Activated CD4-positive, alpha-beta T cell treated with anti-CD3 and anti-CD28 coated beads, Interleukin-2, amount 10 ng/mL, durations not matched to agents 24 days and 14 days (primary cell): ENCODE measurements at regions not wholly inside any gene's neighbourhood (a gene's known extent, or its start where the extent isn't known, plus 50 kb on each side); places are given as distances from the start of the nearest gene placed in this dataset.

ENCODE experiments used
- DNase-seq: peaks from one replicate; pipeline ENCODE4 v3.0.0; 2022
- H3K27ac Mint-ChIP-seq: one replicate; pipeline ENCODE4 v1.8.0; 2022; ENCODE audit warnings: mild to moderate bottlenecking, mixed read lengths
- H3K27me3 Mint-ChIP-seq: one replicate; pipeline ENCODE4 v1.8.0; 2022; ENCODE audit warnings: mixed read lengths
- H3K36me3 Mint-ChIP-seq: one replicate; pipeline ENCODE4 v1.8.0; 2022; ENCODE audit warnings: low read depth, mild to moderate bottlenecking, mixed read lengths
- H3K4me1 Mint-ChIP-seq: one replicate; pipeline ENCODE4 v1.8.0; 2021; ENCODE audit warnings: mixed read lengths
- H3K4me3 Mint-ChIP-seq: one replicate; pipeline ENCODE4 v1.8.0; 2022; ENCODE audit warnings: mild to moderate bottlenecking, moderate library complexity, mixed read lengths
- H3K9me3 Mint-ChIP-seq: one replicate; pipeline ENCODE4 v1.8.0; 2021; ENCODE audit warnings: mixed read lengths
- intact Hi-C: fragments of 100-400 bp; cut with micrococcal nuclease; formaldehyde crosslinking; loops from one replicate; pipeline ENCODE4 v1.15.1; 2023

DNA sequence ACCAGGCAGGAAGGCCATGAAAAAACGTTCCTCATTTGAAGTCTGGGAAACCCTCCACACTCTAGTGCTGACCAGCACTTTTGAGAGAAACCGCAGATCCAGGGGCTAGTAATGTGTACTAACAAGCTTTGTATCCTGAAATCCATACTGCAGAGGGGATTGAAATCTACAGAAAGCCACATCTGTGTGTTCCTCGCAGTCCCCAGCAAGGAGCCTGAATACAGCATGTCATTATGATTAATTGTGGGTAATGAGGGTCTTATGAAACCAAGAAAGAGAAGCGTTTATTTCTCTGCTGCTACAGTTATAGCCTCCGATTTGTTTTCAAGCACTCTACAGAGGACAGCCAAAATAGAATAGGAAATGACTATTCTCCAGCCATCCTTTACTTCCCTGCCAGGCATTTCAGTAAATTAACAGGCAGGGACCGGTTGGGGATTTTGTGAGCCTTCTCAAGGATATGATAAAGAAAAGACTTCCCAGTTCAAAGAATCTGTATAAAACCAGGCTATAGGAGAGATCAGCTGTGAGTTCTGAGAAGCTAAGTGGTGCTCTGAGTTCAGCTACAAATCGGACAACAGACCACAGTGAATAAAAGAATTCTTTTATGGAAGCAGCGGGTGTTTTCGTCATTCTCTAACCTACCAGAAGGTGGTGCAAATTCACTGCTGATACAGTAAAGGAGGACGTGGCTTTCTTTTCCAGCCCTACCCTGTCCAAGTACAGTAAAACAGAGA lies 133.4 kb downstream of the INSIG2 start:
- no peaks in the 10 kb centered on the region for H3K36me3 Mint-ChIP-seq
- peak overlapping the region; percentile 10 for H3K4me3 Mint-ChIP-seq
- peaks cover 70% of the 10 kb centered on the region for H3K27me3 Mint-ChIP-seq
- no peak overlapping the region for H3K27ac Mint-ChIP-seq
- DNase-seq, result peak; percentile 84
- intact Hi-C loops, result loop anchor here (1.0 to 2.0 kb wide), 3 partner anchors 175 to 953 kb away; no protein-coding TSS in a partner anchor
- no peaks in the 10 kb centered on the region for H3K9me3 Mint-ChIP-seq
- peaks cover 18% of the 10 kb centered on the region for H3K4me1 Mint-ChIP-seq

DNA sequence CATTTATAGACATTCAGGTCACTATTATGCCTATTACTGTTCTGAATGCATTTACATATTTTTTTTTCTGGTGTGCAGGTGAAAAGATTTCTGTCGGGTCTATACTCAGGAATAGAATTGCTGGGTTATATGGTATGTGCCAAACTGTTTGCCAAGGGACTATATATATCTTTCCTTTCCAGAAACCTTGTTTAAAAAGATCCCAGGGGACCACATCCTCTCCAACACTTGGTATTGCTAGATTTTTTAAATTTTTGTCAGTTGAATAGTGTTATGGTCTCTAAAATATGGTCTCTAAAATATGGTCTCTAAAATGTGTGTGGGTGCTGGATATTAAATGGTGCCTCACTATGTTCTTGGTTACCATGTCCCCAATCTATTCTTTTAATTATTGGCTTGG lies 131.3 kb downstream of the INSIG2 start:
- no peak overlapping the region for H3K27ac Mint-ChIP-seq
- no peaks in the 10 kb centered on the region for H3K36me3 Mint-ChIP-seq
- no peak for DNase-seq
- intact Hi-C loops, result no loop called here
- H3K4me1 Mint-ChIP-seq, result peaks cover 13% of the 10 kb centered on the region
- no peaks in the 10 kb centered on the region for H3K9me3 Mint-ChIP-seq
- H3K4me3 Mint-ChIP-seq, result no peak overlapping the region
- H3K27me3 Mint-ChIP-seq, result peaks cover 62% of the 10 kb centered on the region

DNA sequence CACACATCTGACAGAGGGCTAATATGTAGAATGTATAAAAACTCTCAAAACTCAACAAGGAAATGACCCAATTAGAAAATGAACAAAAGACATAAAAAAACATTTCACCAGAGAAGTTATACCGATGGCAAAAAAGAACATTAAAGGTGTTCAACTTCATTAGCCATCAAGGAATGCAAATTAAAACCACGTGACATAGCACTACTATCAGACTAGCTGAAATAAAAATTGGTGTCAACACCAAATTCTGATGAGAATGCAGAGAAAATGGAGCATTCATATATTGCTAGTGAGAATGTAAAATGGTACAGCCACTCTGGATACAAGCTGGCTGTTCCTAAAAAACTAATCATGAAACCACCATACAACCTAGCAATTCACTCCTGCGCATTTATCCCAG lies 128.0 kb downstream of the INSIG2 start:
- intact Hi-C loops, result no loop called here
- Mint-ChIP-seq H3K36me3 (no peaks in the 10 kb centered on the region), H3K27me3 (peaks cover 60% of the 10 kb centered on the region), H3K4me1 (no peaks in the 10 kb centered on the region), H3K27ac (no peak overlapping the region), H3K4me3 (no peak overlapping the region), H3K9me3 (no peaks in the 10 kb centered on the region)
- DNase-seq, result no peak

DNA sequence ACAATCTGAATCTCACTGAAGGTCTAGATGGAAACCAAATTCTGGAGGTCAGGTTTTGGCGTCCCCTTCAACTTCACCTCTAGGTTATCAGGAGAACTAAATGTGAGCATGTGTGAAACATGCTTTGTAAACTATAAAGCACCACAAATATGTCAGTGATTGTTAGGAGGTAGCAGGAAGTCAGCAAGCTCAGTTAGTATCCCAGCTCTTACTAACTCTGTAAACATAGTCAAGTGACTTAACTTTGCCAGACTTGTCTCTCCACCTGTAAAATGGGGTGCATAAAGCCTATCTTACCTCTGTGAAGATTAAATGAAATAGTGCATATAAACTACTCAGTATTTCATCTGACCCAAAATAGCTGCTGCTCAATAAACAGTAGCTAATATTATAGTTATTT lies 121.5 kb downstream of the INSIG2 start:
- no peaks in the 10 kb centered on the region for H3K36me3 Mint-ChIP-seq
- peaks cover 47% of the 10 kb centered on the region for H3K27me3 Mint-ChIP-seq
- H3K4me3 Mint-ChIP-seq, result no peak overlapping the region
- intact Hi-C loops, result no loop called here
- H3K9me3 Mint-ChIP-seq, result no peaks in the 10 kb centered on the region
- DNase-seq, result no peak
- H3K27ac Mint-ChIP-seq, result no peak overlapping the region
- H3K4me1 Mint-ChIP-seq, result no peaks in the 10 kb centered on the region

DNA sequence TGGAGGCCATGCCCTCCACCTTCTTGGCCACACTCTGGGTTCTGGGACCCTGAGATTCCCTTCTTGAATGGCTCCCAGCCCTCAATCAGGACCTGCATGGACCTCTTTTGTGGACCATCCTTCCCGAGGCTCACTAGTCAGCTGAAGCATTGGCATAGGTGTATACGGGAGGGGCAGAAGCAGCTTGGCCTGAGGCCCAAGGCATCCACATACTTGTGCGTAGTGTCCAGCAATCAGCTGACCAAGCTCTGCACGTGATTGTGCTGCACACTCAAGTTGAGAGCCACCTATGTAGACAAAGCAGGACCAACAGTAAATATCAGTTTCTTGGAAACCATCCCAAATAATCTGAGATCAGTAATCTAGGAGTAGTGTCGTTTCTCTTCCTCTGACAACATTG lies 119.6 kb downstream of the INSIG2 start:
- Mint-ChIP-seq H3K4me1 (peaks cover 2% of the 10 kb centered on the region), H3K36me3 (no peaks in the 10 kb centered on the region), H3K27me3 (peaks cover 40% of the 10 kb centered on the region), H3K4me3 (no peak overlapping the region), H3K9me3 (no peaks in the 10 kb centered on the region), H3K27ac (no peak overlapping the region)
- DNase-seq, result no peak
- intact Hi-C loops, result no loop called here

DNA sequence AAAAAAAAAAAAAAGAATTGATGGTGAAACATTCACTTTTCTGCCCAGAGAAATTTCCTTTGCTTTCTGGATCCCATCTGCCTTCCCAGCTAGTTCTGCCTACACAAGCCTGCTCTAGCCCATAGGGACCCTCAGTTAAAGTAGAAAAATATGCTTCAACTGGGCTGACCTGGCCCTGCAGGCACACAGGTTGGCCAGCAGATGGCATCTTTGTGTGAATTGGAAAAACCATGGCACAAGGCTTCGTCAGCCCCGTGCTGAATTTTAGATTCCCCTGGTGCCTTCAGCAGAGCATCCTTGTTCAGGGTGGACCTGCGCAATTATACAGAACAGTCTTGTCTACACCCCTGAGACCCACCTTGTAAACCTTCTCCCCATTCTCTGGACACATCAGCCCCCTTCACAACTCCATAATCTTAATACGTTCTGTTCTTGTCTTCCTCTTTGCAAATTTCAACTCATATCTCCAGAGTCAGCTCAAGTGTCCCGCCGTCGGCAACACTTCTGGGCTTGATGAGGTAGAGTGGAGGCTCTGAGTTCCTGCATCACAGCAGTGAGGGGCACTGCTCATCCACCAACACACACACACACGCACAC lies 114.5 kb downstream of the INSIG2 start:
- Mint-ChIP-seq H3K4me1 (peaks cover 8% of the 10 kb centered on the region), H3K36me3 (no peaks in the 10 kb centered on the region), H3K27ac (no peak overlapping the region), H3K4me3 (peak overlapping the region; percentile 6), H3K27me3 (peaks cover 12% of the 10 kb centered on the region), H3K9me3 (no peaks in the 10 kb centered on the region)
- peak; percentile 86 for DNase-seq
- intact Hi-C loops, result loop anchor here (2.0 kb wide), 1 partner anchor 156 kb away; no protein-coding TSS in a partner anchor

DNA sequence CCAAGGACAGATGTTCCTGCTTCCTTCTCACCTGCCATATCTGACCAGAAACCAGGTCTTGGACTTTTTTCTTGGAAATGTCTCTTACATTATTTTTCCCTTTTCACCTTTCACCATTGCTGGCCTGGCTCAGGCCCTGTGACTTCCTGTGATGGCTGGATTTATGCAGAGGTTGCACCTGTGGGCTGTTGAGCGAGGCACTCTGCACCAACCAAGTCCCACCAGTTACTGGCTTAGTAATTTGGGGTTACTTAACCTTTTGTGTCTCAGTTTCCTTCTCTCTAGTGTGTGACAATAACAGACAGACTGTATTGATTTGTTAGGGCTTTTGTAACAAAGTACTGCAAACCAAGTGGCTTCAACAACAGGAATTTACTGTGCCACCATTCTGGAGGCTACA lies 110.0 kb downstream of the INSIG2 start:
- Mint-ChIP-seq H3K36me3 (no peaks in the 10 kb centered on the region), H3K4me1 (peaks cover 9% of the 10 kb centered on the region), H3K9me3 (no peaks in the 10 kb centered on the region), H3K4me3 (no peak overlapping the region), H3K27me3 (peaks cover 6% of the 10 kb centered on the region), H3K27ac (no peak overlapping the region)
- DNase-seq, result no peak
- intact Hi-C loops, result no loop called here

DNA sequence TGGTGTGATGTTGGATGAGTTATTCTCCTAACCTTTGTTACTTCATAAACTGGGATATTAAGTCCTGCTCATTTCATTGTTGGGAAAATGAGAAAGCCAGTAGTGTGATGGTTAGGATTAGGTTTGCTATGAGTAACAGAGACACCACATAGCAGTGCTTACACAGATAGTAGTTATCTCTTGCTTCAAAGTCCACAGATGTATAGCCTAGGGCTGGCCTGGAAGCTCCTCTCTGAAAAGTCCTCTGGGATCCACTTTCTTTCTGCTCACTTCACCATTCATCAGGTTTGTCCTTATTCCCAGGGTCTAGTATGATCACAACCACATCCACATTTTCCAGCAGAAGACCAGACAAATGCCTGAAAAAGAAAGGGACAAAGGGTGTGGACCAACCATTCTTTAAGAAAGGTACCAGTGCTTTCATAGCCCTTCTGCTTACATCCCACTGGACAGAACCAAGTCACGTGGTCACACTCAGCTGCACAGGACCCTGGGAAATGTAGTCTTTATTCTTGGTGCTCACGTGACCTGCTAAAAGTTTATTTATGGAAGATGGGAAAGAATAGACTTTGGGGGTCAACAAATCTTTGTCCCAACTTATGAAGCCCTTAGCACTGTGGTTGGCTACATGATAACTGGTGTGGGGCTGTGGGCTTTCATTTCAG lies 108.9 kb downstream of the INSIG2 start:
- Mint-ChIP-seq H3K27ac (no peak overlapping the region), H3K36me3 (no peaks in the 10 kb centered on the region), H3K9me3 (no peaks in the 10 kb centered on the region), H3K4me3 (no peak overlapping the region), H3K4me1 (peaks cover 6% of the 10 kb centered on the region), H3K27me3 (peaks cover 5% of the 10 kb centered on the region)
- intact Hi-C loops, result no loop called here
- DNase-seq, result no peak

DNA sequence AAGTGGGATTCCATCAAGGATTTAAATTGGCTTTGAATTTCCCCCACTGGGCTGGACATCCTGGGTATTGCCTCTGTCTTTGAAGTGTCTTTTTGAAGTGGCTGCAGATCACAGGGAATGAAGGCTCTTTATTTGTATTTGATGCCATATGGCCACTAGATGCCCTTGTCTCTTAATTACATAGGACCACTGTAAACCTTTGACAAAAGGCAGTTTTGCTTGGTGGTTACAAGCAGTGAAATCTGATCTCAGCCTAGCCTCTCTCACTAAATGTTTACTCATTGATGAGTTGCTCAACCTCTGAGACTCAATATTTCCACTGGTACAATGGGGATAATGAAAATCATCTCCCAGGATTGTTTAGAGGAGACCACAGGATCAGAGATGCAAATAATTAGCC lies 102.2 kb downstream of the INSIG2 start:
- intact Hi-C loops, result no loop called here
- no peak for DNase-seq
- H3K27me3 Mint-ChIP-seq, result peaks cover 5% of the 10 kb centered on the region

DNA sequence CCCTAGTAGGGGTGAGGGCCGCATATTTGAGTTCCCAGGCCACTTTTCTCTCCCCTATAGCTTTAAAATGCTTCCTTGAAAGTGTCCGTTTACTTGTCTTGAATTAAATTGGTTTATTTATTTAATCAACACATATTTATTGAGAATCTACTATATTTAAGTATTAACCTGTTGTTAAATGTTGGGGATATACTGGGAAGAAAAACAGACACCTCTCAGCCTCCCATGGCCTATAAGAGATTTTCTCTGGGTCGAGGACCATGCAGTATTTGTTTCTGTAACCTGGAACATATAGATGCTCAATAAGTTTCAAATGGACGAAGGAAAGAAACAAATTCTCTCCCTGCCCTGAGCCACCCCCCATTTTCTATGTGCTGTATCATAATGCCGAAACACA lies 98.6 kb downstream of the INSIG2 start:
- Mint-ChIP-seq H3K36me3 (no peaks in the 10 kb centered on the region), H3K9me3 (peaks cover 3% of the 10 kb centered on the region), H3K27me3 (no peaks in the 10 kb centered on the region), H3K27ac (peak overlapping the region; percentile 96), H3K4me3 (peak overlapping the region; percentile 89), H3K4me1 (peaks cover 25% of the 10 kb centered on the region)
- no peak for DNase-seq
- intact Hi-C loops, result loop anchor here (1.0 to 5.0 kb wide), 3 partner anchors 99 to 1180 kb away; partner anchors contain the start of genes C2orf76, DBI and INSIG2

More for the DNA sequence above, 102.2 kb downstream of the INSIG2 start:
- Mint-ChIP-seq H3K9me3 (peaks cover 3% of the 10 kb centered on the region), H3K4me1 (peaks cover 19% of the 10 kb centered on the region), H3K27ac (no peak overlapping the region), H3K4me3 (no peak overlapping the region), H3K36me3 (no peaks in the 10 kb centered on the region)

DNA sequence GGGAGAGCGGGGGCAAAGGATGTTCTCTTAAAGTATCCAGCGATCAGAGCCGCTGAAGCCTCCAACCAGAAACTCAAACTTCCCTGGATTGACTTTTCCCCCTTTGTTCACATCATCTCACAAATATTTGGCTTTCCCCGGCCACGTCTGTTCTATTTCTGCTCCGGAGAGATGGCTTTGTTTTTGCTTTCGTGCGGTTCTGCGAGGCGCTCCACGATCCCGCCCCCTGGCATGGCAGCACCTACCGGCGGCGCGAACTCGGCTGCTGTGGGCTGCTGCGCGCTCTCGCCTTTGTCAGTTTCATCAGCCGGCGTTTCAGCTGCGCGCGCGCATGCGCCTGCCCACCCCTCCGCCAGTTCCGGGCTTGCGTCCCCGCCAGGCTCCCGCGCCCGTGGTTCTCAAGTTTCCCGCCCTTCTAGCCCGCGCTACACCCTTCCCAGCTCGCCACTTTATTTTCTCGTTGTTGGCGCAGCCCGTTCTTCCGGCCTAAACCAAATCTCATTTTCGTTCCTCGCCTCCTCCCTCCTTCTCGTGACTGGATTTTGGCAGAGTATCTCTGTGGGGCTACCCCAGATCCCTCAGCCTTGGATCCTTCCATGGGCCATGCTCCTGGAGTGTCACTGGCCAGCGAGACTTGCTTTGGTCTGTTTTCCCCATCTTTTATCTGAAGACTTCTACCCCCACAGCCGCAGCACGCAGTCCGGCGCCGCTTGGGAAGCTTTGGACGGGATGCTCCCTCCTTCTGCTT lies 98.0 kb downstream of the INSIG2 start:
- Mint-ChIP-seq H3K4me1 (peaks cover 25% of the 10 kb centered on the region), H3K36me3 (no peaks in the 10 kb centered on the region), H3K27me3 (no peaks in the 10 kb centered on the region), H3K9me3 (peaks cover 3% of the 10 kb centered on the region), H3K27ac (peak overlapping the region; percentile 96), H3K4me3 (peak overlapping the region; percentile 89)
- DNase-seq, result peak; percentile 95
- intact Hi-C loops, result loop anchor here (1.0 to 5.0 kb wide), 3 partner anchors 98 to 1181 kb away; partner anchors contain the start of genes C2orf76, DBI and INSIG2

DNA sequence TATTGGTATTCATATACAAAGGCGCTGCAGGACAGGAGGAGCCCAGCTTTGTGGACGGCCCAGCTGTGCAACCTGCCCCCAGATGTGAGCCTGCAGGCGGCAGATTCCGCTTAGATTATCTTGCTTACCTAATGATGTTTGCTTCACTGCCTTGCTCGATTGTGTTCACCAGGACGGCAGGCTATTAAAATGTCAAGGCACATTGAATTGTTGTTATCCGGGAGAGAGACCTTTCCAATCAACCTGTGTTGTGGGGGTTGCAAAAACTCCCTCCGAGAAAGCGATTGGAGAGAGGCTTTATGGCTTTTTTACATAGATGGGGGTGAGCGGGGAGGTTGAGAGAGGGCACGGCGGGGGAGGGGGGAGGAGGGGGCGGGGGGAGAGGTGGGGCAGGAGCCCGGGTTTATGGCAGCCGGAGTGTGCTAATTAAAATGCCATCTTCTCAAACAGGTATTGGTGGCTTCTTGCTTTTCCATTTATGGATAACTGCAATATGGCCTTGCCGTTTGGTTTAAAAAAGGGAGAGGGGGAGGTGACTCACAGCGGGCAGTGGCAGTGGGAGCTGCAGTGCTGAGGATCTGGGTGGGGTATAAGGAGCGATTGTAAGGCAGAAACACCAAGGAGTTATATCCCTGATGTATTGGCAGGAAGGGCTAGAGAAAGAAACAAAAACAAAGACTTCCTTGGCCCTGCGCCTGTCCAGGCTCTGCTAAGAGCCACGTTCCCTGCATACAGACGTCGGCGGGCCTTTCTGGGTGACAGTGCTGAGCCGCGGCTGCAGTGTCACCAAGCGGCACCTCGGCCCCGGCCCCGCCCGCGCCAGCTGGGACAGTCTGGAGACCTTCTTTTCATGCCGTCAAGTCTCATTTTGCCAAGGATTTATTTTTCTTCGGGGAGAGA lies 97.2 kb downstream of the INSIG2 start:
- intact Hi-C loops, result loop anchor here (1.0 to 5.0 kb wide), 5 partner anchors 8 to 1181 kb away; partner anchors contain the start of genes C2orf76, DBI, DDX18 and INSIG2
- no peaks in the 10 kb centered on the region for H3K36me3 Mint-ChIP-seq
- peak; percentile 86 for DNase-seq
- H3K9me3 Mint-ChIP-seq, result peaks cover 3% of the 10 kb centered on the region
- peak overlapping the region; percentile 96 for H3K27ac Mint-ChIP-seq
- H3K4me3 Mint-ChIP-seq, result peak overlapping the region; percentile 89
- H3K27me3 Mint-ChIP-seq, result no peaks in the 10 kb centered on the region
- peaks cover 25% of the 10 kb centered on the region for H3K4me1 Mint-ChIP-seq

DNA sequence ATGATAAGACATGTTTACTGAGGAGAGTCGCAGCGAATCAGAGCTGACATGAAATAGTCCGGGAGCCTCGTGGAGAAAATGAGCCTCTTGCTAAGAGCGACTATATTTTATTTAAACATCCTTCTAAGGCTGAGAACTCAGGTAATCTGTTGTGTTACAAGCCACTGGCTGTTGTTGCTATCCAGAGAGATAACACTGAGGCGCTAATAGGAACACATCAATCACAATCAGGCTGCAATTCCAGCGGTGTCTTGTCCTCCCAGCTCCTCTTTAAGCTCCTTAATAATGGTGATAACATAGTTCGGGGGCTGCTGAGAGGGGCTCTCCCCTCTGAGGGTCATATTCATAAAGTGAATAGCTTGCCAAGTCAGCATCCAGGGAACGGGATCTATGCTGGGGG lies 95.1 kb downstream of the INSIG2 start:
- Mint-ChIP-seq H3K36me3 (no peaks in the 10 kb centered on the region), H3K4me1 (peaks cover 21% of the 10 kb centered on the region), H3K4me3 (no peak overlapping the region), H3K27me3 (peaks cover 3% of the 10 kb centered on the region), H3K27ac (no peak overlapping the region), H3K9me3 (peaks cover 3% of the 10 kb centered on the region)
- intact Hi-C loops, result no loop called here
- DNase-seq, result no peak
